HG03060 (cell line): ENCODE measurements at regions not wholly inside any gene's neighbourhood (a gene's known extent, or its start where the extent isn't known, plus 50 kb on each side); places are given as distances from the start of the nearest gene placed in this dataset.
"Not testable (repeated sequence)": the region's sequence is repeated elsewhere in the genome, so short reads cannot be mapped to it uniquely, and the experiment has no call there.

Experiments
- ATAC-seq: cut with Tn5 transposase; IDR thresholded peaks from one replicate; pipeline ENCODE4 v1.9.1; 2021; ENCODE audit warnings: low read depth, moderate number of reproducible peaks; ENCODE audit not compliant: unreplicated experiment

DNA sequence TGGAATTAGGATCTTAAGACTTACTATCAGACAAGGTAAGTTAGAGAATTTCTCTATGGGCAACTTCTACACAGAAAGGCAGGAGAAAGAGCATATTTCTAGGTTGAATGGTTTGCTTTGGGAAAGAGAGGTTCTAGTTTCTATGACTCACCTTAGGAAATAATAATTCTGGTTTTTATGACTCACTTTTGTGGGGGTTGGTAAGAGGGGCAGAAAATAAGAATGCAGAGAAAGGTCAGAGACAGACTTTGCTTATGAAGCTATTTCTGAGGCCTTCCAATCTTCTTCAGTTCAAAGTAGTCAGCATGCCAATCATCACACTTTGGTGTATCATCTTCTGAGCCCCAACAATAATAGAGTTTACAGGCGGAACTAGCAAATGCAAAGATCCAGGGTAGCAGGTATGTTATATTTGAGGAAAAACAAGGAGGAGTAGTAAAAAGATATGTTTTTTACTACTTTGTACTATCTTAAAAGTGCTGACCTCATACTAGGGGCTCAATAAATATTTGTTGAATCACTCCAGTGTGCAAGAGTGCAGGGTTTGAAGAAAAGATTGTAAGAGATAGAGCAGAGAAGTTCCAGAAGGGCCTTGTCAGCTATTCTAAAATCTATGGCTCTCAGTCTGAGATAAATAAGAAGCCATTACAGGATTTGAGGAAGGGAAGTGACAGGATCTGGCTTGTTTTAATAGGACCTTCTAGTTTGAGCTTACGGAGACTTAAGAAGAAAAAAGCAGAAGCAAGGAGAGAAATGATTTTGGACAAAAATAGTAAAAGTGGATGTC lies 56.7 kb upstream of the LRFN5 start:
- ATAC-seq = no peak

GRCh38 chr14:41549282-41549681 lies 57.4 kb upstream of the LRFN5 start:
- ATAC-seq = no peak

- ATAC-seq = no peak
Measured at GRCh38 chr14:41548666-41549065, 58.0 kb upstream of the LRFN5 start.

DNA sequence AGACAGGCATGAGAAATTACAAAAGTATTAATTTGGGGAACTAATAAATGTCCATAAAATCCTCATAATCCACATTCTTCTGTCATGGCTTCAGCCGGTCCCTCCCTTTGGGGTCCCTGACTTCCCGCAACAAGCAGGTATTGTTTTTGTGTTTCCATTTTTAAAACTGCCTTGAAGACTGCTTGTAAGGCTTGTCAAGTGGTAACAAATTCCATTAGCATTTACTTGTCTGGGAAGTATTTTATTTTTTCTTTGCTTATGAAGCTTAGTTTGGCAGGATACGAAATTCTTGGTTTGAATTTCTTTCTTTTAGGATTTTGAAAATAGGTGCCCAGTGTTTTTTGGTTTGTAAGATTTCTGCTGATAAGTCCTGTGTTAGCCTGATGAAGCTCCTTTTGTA lies 65.3 kb upstream of the LRFN5 start:
- ATAC-seq = no peak

GRCh38 chr14:41532255-41532654 lies 74.4 kb upstream of the LRFN5 start:
- ATAC-seq = no peak

DNA sequence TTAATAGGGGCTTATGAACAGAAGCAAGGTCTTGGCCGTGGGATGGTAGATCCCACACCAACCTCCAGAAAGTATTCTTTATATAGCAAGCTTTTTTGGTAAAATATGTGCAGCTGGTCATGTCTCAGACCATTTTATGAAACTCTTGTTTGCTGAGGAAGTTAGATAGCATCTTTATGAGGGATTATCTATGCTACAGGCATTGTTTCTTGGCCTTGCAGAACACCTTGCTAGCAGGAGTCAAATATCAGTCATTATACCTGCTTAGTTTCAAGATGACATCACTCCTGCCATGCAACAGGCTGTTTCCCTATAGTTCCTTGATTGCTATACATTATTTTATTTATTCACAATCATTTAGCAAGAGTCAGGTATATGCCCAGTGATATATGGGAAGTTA lies 84.8 kb upstream of the LRFN5 start:
- no peak for ATAC-seq

DNA sequence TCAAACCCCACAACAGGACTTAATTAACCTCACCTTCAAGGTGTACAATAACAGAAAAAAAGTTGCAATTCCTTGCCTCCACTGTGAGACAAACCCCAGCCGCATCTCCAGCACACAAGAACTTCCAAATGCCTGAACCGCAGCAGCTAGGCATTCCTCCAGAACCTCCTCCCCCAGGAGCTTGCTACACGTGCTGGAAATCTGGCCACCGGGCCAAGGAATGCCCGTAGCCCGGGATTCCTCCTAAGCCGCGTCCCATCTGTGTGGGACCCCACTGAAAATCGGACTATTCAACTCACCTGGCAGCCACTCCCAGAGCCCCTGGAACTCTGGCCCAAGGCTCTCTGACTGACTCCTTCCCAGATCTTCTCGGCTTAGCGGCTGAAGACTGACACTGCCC lies 88.6 kb upstream of the LRFN5 start:
- not testable (repeated sequence) for ATAC-seq

DNA sequence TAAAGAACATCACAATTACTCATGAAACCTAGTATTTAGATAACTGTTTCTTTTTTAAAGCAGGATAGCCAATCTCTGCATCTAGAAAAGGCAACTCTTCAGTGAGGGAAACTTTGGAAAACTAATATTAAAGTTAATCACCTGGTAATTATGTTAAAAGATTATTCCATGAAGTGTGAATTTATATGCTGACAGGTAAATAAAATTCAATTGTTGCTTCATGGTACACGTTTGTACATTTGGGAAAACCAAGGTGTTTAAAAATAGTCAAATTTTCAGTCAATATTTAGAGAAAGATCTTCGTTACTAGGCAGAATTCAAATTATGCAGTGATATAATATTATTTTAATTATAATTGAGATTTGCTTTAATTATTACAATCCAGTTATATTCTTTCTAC lies 100.1 kb upstream of the LRFN5 start:
- ATAC-seq = no peak

GRCh38 chr14:41505491-41505890 lies 101.2 kb upstream of the LRFN5 start:
- no peak for ATAC-seq

DNA sequence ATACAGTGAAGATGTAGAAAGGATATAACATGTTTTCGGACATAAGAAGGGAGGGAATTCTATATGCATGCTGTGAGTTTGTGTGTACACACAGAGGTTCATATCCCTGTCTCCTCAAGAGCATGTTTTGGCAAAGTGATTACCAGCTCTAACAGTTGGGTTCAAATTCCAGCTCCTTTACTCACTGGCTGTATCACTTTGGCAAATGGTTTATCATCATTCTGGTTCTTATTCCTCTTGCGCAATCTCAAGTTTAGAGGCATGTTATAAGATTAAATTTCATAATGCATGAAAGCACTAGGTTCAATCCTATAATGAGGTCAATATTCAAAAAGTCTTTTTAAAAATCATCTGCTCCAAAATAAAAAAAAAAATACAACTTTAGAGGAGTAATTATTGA lies 107.7 kb upstream of the LRFN5 start:
- no peak for ATAC-seq

DNA sequence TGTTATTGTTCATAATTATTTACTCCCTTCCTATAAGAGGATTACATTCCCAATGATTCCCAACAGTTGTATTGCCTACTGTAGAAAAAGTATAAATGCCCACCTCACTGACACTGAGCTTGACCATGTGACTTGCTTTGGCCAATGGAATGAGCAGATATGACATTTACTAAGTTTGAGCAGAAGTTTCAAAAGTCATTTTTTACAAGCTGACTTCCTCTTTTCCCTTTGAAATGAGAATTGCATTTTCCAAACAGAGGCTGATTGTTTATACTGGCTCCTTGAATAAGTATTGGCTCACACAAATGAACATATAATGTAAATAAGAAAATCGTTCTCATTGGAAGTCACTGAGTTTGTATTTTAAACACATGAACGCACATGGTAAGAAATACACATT lies 116.4 kb upstream of the LRFN5 start:
- no peak for ATAC-seq

DNA sequence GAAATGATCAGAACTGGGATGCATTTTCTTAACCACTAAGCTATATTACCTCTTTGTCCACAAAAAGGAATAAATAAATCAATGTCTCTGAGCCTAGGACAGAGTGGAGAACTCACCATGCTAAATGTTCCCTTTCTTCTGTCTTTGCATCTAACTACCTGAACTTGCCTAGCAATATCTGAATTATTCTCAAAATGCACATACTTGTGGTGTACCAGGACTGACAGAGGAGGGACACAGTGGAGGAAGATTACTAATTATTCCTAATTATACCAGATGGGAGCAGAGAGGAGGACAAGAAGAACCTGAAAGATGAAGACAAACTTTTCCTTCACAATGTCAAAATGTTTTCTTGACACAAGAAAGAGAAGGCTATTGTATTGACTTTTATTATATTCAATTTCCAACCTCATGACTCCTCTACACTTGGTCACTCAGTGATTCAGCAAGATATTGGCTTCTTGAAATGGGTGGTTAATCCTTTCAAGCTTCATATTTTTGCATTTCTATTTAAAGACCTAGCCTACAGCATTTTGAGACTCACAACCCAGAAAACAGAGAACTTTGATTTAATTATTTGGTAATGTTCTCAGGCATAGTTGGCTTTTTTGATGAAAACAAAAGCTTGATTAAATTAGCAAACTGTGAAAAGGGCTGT lies 117.2 kb upstream of the LRFN5 start:
- no peak for ATAC-seq

DNA sequence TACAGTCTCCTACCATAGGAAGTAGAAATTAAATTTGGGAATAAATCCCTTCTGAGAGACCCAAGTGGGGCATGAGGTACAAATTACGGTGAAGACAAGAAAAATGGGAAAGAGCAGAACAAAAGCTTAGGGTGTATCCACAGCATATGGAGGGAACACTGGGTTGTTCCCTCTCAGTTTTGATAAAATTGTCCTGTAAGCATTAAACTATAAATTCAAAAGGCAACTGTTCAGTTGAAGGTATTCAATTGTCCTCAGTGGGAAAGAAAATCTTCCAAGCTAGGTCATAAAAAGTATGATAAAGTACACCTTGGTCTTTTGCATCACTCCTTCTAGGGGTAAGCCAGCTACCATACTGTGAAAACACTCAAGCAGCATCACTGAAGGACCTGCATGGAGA lies 118.3 kb upstream of the LRFN5 start:
- no peak for ATAC-seq

GRCh38 chr14:41482861-41483260 lies 123.8 kb upstream of the LRFN5 start:
- ATAC-seq = no peak

GRCh38 chr14:41476526-41476925 lies 130.2 kb upstream of the LRFN5 start:
- ATAC-seq = no peak

GRCh38 chr14:41461380-41461779 lies 145.3 kb upstream of the LRFN5 start:
- ATAC-seq = no peak

GRCh38 chr14:41457393-41457792 lies 149.3 kb upstream of the LRFN5 start:
- no peak for ATAC-seq

- ATAC-seq = no peak
Measured at GRCh38 chr14:41449066-41449465, 157.6 kb upstream of the LRFN5 start.

DNA sequence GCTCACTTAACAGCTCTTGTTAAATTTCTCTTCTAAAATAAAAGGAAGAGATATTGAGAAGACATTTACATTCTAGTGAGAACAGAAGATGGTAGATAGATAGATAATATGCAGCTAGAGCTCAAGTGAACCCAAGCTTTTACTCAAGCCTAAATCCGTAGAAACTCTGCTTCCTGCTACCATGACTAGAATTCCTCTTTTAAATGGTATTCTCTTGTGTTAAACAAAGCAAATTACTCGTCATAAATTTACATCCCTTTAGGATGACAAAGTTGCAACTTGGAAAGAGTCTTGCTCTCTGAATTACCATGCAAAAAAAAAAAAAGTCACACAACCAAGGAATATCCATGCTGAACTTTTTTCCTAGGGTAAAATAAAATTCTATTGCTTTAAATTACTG lies 160.7 kb upstream of the LRFN5 start:
- ATAC-seq = no peak

DNA sequence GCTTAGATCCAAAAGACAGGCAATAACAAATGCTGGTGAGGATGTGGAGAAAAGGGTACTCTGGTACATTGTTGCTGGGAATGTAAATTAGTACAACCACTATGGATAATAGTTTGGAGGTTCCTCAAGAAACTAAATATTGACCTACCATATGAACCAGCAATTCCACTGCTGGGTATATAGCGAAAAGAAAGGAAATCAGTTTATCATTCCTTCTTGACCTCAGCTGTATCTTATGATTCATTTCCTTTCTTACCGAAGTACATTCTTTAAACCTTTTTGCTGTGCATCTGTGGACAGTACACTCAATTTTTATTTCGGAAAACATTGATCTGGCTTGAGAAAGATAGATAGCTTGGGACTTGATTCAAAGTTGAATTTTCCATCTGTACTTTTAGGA lies 183.2 kb upstream of the LRFN5 start:
- no peak for ATAC-seq

DNA sequence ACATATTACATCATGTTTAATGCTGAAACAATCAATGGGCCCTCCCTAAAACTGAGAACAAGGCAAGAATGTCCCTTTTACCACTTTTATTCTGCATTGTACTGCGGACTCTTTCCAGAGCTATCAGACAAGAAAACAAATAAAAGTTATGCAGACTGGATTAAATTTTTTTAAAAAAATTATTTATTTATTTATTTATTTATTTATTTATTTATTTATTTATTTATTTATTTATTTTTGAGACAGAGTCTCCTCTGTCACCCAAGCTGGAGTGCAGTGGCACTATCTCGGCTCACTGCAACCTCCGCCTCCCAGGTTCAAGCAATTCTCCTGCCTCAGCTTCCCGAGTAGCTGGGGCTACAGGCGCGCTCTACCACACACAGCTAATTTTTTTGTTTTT lies 185.4 kb upstream of the LRFN5 start:
- ATAC-seq = not testable (repeated sequence)

- ATAC-seq = no peak
Measured at GRCh38 chr14:41419709-41420108, 187.0 kb upstream of the LRFN5 start.
